GM21381 (cell line): ENCODE measurements at regions not wholly inside any gene's neighbourhood (a gene's known extent, or its start where the extent isn't known, plus 50 kb on each side); places are given as distances from the start of the nearest gene placed in this dataset.

Source experiments
- ATAC-seq: cut with Tn5 transposase; IDR thresholded peaks from one replicate; pipeline ENCODE4 v1.9.1; 2021; ENCODE audit warnings: mild to moderate bottlenecking, moderate library complexity; ENCODE audit not compliant: unreplicated experiment

DNA sequence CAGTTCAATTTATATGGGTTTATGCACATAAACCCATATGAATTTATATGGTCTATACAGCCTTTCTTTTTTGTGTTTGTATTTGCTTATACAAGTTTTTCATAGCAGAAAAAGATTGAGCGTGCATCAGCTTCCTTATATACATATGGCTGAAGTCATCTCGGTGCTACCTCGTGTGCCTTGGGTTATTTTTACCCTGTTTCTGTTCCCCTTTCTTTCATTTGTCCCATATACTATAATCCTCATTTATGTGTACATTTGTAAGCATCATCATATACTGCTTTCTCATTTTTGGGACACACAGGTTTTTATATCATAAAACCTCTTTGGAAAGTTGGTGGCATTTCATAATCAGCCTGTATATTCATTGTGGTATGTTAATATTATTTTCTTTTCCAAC, 107.8 kb upstream of the ADAMTSL1 start:
- peak; percentile 57 for ATAC-seq

DNA sequence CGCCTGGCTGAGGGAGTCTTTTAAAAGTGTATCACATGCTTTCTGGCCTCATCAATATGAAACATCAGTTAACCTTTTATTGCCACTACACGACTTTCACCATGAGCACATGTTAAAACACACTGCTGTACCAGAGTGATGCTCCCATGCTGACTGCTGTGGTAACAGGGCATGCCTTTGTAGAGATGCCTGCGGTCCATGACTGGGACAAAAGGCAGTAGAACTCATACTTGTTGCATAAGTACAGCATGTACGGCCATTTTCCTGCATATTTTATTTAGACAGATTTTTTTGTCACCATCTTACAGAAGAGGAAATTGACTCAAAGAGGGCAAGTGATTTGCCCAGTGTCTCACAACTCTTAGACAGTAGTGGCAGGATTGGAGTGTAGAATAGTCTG, 105.7 kb upstream of the ADAMTSL1 start:
- ATAC-seq, result no peak

DNA sequence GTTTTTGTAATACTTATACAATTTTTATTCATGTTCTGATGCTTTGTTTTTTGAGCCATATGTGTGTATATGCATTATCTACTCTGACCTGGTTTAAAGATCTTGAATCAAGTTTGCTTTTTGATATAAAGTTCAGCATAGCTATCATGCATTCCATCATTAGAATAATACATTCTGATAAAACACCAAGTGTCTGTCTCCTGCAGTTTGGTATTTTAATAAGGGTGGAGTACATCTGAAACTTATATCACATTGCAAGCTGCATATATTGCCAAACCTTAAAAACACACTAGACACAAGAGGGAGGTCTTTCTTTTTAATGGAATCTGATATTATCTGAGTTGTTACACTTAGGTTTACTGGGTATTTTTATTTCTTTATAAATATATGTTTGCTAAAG, 102.8 kb upstream of the ADAMTSL1 start:
- no peak for ATAC-seq

DNA sequence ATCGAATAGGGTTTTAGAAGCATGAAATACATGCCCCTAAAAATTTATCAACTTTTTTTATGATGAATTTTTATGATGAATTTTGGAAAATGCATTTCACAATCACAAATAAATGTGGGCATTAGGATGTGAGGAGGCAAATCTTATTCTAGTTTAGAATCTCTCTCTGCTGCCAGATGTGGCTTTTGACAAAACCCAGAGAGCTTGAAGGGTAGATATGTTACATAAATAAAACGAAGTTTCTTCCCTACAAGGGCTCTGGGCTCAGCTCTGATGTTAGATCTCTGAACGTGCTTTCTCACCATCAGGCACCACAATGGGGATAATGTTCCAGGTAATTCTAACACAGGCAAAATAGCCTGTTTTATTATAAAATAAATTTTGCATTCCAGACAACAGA, 102.3 kb upstream of the ADAMTSL1 start:
- no peak for ATAC-seq

DNA sequence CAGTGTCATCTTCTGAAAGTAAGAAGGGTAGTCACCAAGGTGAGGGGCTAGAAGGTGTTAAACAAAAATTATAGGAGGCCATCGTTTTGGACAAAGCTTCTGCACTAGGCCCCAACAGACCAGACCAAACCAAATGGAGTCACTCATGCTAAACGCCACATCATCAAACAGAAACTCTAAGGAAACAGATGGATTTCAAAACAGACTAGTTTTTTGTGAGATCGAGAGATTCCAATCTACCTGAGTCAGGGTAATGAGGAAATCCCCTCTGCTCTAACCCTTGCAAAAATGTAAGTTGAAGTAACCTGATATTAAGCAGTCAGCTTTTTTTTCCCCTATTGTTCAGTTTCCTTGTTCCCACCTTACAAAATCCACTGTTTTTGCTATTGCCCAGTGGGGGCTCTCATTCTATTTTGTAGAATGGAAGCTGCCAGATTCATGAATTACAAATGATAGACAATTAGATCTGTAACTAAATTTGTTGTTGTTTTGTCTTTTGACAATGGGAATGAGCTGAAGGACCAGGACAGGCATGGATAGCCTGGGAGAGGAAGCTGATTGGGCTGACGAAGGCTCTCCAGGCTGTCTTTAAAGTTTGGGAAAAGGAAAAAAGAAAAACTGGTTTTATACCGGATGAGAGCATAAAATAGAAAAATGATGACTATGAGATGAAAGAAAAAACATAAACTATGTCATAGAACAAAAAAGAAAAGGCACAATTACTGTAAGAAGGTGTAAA, 94.7 kb upstream of the ADAMTSL1 start:
- ATAC-seq, result no peak

DNA sequence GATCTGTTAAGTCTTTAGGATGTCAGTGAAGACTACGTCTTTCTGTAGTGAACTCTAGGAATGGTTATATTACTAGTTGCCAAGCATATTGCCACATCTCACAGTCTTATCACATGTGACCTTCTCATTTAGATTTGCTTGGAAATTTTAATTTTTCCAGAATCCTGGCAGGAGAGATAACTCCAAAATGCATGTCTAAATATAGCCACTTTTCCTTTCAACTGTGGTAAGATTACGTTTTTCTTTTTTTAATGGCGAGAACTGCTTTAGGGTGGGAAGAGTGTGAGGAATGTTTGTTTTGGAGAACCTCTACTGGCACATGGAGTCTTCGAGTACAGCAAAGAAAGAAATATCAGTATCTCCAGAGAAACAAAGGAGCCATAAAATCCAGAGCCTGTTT, 91.7 kb upstream of the ADAMTSL1 start:
- ATAC-seq, result no peak

DNA sequence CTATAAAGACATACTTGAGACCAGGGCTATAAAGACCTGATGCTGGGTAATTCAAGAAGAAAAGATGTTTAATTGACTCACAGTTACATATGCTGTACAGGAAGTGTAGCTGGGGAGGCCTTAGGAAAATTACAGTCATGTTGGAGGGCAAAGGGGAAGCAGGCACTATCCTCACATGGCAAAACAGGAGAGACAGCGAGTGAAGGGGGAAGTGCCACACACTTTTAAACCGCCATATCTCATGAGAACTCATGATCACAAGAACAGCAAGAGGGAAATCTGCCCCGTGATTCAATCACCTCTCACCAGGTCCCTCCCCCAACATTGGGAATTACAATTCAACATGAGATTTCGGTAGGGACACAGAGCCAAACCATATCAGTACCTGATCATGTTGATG, 89.9 kb upstream of the ADAMTSL1 start:
- ATAC-seq, result no peak

DNA sequence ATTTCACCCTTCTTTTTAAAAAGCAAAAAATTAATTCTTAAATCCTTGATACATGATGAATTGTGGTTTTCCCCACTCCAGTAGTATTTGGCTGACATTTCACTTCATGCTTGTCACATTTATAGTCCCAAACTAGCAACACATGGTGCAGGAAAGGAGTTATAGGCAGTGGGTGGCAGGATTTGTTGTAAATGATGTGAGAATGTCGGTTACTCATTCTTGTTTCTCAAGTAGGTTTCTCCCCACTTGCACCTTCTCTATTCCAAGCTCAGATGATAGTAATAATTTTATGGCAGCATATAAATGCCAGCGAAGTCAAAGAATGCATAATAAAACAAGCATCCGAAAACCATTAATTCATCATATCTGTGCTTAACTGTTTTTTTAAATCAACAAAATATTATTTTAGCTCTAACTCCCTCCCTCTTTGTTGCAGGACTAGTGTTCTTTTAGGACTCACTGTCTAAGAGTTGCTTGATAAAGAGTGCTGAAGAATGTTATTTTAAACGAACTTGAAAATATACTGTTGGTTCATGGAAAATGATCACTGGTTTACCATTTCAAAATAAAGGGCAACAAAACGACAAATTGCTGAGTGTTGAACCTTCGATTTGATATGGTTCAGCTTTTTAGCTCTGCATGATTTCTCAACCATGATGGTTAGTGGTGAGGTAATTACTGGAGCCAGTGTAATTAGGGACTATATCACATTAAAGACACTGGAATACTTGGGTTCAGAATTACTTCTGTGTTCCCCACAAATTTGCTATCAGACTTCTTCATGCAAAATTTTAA, 88.1 kb upstream of the ADAMTSL1 start:
- no peak for ATAC-seq

DNA sequence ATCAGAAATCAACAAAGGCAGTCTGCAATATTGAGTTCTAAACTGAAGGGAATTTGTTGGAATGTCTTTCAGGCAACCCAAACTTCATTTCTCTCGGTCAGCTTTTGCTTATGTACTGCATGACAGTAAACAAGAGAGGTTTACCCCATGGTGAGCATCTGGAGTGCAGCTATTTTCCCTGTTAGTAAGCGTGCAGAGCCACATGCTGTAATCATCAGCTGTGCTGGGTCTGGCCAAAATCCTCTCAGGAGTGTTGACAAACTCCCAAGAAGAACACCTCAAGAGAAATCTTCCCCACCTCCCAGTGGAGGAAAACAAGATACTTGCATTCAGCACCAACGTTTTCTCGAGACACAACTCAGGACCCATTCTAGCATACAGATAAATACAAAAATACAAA, 83.6 kb upstream of the ADAMTSL1 start:
- ATAC-seq, result no peak

DNA sequence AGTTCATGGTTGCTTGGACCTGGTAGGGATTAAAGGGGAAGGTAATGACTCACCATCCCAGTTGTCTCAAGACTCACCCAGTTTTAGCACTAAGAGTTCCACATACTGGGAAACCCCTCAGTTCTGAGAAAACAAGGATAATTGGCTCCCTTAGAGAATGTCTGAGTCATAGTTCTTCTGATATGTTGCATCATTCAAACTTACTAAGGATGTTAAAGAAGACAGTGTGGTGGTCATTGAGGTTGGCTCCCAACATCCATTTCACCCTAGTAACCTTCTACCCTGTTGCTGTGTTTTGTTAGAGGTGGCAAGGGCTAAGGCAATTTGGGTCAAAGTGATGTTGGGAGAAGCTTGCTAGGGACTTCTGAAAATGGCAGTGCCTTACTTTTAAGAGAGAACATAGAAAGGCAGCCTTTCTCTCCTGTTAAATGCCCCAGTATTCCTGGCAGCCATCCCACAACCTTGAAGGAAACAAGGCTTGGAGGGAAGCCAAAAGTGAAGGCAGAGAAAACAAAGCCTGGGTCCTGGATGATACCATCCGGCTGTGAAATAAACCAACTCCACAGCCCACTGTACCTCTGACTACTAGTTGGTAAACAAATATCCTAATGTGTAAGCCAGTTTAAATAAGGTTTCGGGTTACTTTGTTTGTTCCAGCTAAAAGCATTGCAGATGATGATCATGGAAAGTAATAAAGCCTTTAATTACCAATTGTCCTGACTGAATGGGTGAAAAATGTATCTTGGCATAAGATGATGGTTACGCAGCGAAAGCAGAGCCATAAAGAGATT, 80.4 kb upstream of the ADAMTSL1 start:
- no peak for ATAC-seq

DNA sequence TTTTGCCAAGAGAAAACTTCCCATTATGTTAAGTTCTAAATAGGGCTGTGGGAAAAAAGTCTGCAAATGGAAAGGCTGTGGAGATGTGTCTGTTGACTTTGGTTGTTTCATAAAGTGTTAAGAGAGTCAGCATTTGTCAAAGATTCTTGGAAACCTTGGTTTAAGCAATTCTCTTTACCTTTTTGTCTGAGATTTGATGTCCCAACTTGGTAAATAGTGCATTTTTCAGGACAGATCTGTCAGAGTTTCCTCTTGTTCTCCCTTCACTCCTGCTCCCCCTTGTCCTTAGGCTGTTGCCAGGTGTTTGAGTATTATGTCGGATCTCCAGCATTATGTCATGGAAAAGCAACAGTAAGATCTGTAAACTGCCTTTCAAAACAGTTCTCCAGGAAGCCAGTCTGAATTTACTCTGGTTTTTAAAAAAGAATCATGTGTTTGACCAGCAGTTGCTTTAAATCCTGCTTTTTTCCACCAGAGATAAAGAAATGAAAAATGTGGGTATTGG, 79.1 kb upstream of the ADAMTSL1 start:
- no peak for ATAC-seq

DNA sequence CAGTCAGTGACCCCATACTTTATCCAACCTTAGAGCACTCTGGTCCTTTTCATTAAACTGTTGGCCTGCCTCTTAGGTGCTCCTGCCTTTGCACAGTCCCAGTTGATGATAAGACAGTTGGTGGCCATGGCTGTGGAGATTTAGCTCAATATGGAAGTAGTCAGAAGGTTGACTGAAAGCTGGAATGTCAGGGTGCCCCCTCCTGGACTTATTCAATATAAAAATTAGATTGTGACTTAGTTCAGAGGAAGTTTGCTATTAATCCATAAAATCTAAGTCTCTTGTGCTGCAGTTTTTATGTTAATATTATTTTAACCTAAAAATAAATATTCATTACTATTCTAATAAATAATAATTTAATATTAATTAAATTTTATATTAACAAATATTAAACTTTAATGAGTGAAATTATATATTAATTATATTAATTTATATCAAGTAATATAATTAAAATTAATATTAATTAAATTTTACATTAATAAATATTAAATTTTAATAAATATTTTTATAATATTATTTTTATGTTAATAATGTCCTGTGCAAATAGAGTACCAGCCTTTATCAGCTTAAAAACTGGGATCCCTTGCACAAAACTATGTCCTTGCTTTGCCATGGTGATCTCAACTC, 77.7 kb upstream of the ADAMTSL1 start:
- no peak for ATAC-seq

DNA sequence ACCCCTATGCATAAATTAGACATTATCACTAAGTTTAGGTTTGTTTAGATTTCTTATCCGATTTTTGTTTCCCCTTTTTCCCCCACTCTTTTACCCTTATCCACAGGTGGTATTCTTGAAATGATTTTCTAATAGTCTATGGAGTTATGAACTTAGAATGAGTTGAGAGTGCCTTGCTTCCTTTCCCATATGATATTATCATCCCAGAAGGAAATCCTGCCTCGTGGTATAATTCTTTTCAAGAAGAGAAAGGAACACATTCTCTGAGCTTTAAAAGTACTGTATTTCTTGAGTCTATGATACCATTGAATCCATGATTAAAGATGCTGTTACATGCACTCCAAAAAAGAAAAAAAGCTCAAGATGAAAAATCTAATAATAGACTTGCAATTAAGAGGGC, 76.9 kb upstream of the ADAMTSL1 start:
- ATAC-seq, result no peak

DNA sequence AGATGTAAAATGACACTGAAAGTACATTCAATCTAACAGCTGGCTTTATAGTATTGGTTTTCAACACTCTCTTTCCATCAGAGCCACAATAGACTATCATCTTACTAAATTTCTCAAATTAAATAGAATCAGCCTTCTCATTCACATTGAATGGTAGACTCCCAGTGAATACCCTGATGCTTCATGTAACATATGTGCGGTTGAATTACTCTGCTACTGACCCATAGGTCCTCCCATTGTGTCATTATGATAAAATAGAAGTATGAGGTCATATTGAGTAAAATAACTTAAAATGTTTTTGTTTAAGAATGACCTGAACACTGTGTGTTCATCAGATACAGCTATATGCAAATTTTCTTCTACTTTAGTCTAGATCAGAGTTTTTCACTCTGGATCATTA, 75.9 kb upstream of the ADAMTSL1 start:
- ATAC-seq, result no peak

DNA sequence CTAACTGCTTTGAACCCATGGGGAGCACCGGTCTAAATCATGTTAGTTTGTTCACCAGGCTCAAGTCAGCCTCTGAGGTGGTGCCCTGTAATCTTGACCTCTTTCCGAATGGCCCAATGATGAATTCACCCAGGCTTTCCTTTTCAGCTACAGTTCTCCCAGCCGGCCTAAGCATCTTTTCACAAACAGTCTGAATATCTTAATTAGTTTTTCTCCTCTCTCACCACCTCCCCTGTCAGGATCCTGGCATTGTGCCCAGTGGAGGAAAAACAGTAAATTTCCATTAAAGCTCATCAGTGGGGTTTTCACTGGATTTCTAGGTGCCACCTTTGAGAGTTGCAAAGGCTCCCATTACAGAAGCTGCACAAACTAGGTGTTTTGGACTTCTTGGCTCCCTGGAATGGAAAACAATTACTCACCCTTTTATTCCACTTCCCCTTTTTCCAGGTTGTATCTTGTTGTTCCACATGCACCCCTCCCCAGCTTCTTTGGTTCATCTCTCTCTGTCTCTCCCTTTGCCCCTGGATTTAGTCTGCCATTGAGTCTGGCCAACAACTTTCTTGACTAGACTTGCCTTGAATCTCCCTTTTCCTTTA, 69.4 kb upstream of the ADAMTSL1 start:
- no peak for ATAC-seq

DNA sequence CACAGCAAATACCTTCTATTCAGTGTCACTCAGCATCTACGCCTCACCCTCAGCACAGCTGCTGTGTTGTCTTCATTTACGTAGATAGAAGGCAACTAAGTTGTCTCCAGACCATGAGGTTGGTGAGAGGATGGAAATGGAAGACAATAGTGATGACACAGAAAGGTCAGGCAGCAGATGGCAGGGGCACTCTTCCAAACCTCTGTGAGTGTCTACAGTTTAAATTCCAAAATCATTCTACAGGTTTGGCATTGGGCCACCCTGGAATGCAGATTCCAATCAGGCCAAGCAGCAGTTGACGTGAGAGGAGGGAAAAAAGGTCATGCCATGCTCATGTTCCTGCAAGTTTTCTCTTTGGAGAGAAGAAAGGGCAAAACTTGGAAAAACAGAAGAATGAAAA, 68.7 kb upstream of the ADAMTSL1 start:
- no peak for ATAC-seq

DNA sequence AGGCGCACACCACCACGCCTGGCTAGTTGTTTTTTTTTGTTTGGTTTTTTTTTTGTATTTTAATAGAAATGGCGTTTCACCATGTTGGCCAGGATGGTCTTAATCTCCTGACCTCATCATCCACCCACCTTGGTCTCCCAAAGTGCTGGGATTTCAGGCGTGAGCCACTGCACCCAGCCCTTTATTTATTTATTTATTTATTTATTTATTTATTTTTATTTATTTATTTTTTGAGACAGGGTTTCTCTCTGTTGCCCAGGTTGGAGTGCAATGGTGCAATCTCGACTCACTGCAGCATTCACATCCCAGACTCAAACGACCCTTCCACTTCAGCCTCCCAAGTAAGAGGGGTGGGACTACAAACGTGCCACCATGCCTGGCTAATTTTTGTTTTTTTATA, 63.0 kb upstream of the ADAMTSL1 start:
- no peak for ATAC-seq

DNA sequence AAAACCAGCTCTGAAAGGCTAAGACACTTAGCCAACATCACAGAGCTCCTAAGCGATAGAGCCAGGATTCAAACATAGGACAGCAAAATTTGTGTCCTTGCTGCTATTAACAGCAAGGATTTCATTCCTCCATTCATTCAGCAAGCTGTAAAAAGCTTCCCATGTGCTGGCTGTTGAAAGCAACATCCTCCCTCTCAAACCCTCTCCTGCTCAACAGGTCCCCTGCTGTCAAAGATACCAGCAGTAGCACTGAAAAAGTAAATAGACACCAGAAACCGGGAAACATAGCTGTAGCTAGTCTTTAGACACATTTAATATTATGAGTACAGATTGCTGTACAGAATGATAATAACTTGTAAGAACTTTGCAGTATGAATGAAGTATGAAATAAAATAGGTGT, 52.6 kb upstream of the ADAMTSL1 start:
- ATAC-seq, result no peak

DNA sequence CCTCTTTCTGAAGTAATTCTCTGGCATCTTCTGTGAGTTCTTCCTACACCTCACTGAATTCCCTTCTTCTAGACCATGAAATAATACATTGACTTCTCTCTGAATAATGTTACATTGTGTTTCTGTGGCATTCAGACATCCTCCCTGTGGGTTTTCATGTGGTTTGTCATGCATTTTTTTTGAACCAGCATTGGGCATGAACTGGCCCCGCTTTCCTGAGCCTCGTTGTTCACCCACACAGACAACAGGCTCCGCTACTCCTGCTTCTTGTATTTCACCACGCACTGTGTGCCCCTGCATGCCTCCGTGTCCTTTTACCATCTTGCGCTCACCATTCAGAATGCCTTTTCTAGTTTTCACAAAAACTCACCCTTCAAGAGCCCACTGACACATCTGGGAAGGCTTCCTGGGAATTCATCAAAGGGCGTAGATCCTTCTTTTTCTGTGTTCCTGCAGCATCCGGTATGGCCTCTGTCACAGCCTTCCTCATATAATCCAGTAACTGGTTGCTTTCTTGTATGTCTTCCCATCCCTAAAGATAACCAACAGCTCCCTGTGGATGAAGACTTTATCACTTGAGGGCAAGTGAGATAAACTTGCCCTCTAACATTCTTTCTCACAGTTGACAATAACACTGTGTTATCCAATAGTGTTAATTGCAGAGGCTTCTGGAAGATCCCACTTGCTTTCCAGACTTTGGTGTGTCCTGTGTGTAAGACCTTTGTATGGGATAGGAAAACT, 51.5 kb upstream of the ADAMTSL1 start:
- no peak for ATAC-seq
